ENCODE measurements at regions not wholly inside any gene's neighbourhood (a gene's known extent, or its start where the extent isn't known, plus 50 kb on each side); places are given as distances from the start of the nearest gene placed in this dataset.

DNA sequence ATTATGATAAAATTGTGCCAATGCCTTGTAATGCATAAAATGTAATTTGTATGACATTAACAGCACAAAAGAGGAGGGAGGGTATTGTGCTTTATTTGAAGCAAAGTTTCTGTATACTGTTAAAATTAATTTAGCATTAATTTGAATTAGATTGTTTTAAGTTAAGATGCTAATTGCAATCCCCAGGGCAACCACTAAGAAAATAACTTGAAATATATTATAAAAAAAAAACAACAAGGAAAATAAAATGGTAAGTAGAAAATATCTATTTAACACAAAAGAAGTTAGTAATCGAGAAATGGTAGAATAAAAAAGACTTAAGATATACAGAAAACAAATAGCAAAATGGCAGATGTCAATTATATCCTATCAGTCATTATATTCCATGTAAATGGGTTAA, 131.4 kb upstream of the KAZN start:
- no peak for ATAC-seq
- Mint-ChIP-seq H3K27ac (no peak overlapping the region), H3K4me3 (no peak overlapping the region), H3K9me3 (no peaks in the 10 kb centered on the region), H3K4me1 (no peaks in the 10 kb centered on the region), H3K27me3 (peaks cover 20% of the 10 kb centered on the region)
- no peak for DNase-seq

DNA sequence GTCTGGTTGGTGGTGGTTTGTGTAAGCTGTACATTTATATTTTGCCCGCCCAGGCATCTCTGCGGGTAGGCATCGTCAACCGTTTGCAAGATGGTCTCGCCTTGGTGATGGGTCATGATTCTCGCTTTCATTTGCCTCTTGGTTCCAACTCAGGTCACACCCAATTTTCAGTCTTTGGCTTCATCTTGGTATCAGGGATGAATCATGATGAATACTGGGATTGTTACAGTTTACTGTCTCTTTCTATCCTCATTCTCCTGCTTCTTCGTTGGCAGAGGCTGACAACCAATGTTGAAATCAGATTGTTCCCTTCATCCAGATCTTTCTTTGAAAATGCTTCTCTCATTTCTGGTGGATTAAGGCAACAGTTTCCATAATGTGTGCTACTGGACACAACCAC, 129.7 kb upstream of the KAZN start:
- Mint-ChIP-seq H3K27me3 (peaks cover 5% of the 10 kb centered on the region), H3K4me3 (no peak overlapping the region), H3K27ac (no peak overlapping the region), H3K9me3 (no peaks in the 10 kb centered on the region), H3K4me1 (no peaks in the 10 kb centered on the region)
- no peak for DNase-seq
- no peak for ATAC-seq

DNA sequence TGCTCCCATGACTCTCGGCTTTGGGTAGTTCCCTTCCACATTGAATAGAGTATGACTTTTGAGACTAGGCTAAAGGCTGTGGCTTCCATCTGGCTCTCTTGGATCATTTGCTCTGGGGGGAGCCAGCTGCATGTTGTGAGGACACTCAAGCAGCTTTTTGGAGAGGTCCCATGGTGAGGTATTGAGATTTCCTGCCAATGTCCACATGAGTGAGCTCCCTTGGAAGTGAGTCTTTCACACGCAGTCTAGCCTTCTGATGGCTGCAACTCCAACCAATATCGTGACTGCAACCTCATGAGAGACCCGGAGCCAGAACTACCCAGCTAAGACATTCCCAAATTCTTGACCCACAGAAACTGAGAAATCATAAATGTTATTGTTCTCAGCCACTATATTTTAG, 127.7 kb upstream of the KAZN start:
- H3K9me3 Mint-ChIP-seq: peaks cover 0 to 5% of the 10 kb centered on the region in 2 donors
- no peak overlapping the region for H3K4me3 Mint-ChIP-seq
- no peaks in the 10 kb centered on the region for H3K4me1 Mint-ChIP-seq
- DNase-seq (no peak), ATAC-seq (no peak)
- H3K27me3 Mint-ChIP-seq: no peaks in the 10 kb centered on the region
- no peak overlapping the region for H3K27ac Mint-ChIP-seq

DNA sequence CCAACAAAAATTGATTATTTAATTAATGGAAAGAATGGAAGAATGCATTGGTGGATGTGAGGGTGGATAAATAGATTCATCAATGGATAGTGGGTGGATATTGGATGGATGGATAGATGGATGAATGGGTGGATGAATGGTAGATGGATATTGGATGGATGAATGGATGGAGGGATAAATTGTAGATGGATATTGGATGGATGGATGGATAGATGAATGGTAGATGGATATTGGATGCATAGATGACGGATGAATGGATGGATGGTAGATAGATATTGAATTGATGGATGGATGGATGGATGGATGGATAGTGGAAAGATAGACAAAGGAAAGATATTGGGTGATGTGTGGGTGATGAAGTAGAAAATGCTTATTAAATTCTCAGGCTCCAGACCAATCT, 123.6 kb upstream of the KAZN start:
- Mint-ChIP-seq H3K4me1 (no peaks in the 10 kb centered on the region), H3K9me3 (peaks cover 0 to 5% of the 10 kb centered on the region in 2 donors), H3K27ac (no peak overlapping the region), H3K27me3 (no peaks in the 10 kb centered on the region), H3K4me3 (no peak overlapping the region)
- ATAC-seq: no peak
- no peak for DNase-seq

DNA sequence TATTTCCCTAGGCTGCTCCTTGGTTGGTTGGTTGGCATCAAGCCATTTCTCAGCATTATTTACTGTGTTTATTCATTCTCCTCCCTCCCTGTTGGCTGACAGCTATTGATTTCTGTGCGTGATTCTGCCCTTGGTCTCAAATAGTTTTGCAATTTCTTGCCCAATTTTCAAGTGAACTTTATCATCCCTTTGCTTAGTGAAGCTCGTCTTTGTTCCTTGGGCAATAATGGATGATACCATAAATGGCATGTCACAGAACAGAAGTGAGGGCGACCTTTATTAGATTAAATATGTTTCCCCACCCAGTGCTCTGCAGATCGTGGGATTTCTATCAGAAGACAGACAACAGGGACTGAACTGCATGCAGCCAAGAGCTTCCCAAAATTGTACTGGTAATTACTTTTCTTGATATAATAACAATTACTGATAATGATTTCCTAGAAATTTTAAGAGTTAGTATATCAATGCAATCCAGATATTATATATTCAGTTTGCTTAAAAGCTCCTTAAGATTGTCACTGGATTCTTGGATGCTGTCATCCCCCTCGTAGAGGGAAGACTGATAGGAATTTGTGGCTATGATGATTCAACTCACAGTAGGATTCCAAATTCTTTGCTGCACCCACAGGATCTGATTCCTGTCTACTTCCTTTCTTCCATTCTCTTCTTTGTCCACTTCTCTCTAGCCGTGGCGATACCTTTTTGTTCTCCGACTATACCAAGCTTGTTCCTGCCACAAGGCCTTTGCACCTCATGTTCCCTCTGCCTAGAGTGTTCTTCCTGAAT, 122.1 kb upstream of the KAZN start:
- no peak for ATAC-seq
- no peaks in the 10 kb centered on the region for H3K27me3 Mint-ChIP-seq
- H3K27ac Mint-ChIP-seq: no peak overlapping the region
- no peaks in the 10 kb centered on the region for H3K4me1 Mint-ChIP-seq
- H3K9me3 Mint-ChIP-seq: peaks cover 0 to 5% of the 10 kb centered on the region in 2 donors
- DNase-seq: no peak
- no peak overlapping the region for H3K4me3 Mint-ChIP-seq

DNA sequence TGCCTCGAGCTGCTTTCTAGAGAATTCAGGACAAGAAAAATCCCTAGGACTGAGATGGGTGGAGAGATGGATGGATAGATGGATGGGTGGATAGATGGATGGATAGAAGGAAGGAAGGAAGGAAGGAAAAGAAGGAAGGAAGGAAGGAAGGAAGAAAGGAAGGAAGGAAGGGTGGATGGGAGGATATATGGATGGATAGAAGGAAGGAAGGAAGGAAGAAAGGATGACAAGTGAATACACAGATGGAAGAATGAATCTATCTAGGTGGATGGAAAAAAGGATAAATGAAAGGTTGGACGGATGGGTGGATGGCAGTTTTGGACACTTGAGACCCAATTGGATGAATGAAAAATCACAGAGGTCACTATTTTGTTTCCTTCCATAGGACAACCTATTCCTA, 120.4 kb upstream of the KAZN start:
- Mint-ChIP-seq H3K9me3 (peaks cover 0 to 5% of the 10 kb centered on the region in 2 donors), H3K27ac (no peak overlapping the region), H3K4me3 (no peak overlapping the region), H3K27me3 (no peaks in the 10 kb centered on the region), H3K4me1 (no peaks in the 10 kb centered on the region)
- DNase-seq (no peak), ATAC-seq (no peak)

DNA sequence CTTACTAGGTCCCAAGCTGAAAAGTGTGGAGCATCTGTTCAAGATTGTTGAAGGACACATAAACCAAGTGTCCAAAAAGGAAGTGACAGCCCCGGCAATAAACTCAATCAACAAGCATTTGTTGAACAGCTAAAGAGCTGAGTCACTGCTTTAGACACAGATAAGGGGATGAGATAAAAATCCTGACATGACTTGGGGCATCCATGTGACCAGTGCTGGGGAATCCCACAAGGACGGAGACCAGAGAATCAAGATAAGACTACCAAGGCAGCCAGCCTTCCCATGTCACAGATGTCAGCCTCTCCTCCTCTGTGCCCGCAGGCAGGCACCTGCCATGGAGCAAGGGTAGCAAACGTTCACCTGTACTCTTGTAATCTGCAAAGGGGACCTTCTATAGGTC, 118.6 kb upstream of the KAZN start:
- H3K4me1 Mint-ChIP-seq: no peaks in the 10 kb centered on the region
- H3K27me3 Mint-ChIP-seq: no peaks in the 10 kb centered on the region
- DNase-seq (no peak), ATAC-seq (no peak)
- H3K4me3 Mint-ChIP-seq: no peak overlapping the region
- no peak overlapping the region for H3K27ac Mint-ChIP-seq
- H3K9me3 Mint-ChIP-seq: peaks cover 0 to 2% of the 10 kb centered on the region in 2 donors

DNA sequence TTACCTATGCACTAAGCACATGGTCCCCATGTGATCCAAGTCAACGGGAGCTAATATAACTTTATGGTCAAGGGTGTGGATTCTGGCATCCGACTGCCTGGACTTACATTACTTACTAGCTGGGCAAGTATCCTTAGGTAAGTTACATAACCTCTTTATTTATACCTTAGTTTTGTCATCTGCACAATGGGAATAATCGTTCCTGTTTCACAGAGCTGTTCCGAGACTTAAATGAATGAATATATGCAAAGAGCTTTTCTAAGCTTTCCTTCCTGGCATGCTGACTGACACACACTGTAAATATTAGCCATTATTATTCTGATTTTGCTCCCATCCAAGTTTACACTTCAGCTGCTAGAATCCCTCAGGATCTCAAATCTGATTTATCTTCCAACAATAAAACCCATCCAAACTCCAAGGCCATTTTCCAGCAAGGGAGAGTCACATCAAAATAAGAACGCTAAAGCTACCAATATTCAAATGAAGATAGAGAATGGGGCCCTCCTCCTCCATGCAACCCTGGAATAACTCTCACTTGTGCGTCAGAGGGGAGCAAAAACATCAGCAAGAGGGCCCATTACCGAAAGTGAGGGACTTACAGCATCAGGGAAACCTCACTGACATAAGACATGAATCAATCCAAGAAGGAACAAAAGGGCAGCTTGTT, 115.6 kb upstream of the KAZN start:
- Mint-ChIP-seq H3K27me3 (no peaks in the 10 kb centered on the region), H3K9me3 (no peaks in the 10 kb centered on the region), H3K27ac (no peak overlapping the region), H3K4me3 (no peak overlapping the region), H3K4me1 (no peaks in the 10 kb centered on the region)
- ATAC-seq (no peak), DNase-seq (no peak)

DNA sequence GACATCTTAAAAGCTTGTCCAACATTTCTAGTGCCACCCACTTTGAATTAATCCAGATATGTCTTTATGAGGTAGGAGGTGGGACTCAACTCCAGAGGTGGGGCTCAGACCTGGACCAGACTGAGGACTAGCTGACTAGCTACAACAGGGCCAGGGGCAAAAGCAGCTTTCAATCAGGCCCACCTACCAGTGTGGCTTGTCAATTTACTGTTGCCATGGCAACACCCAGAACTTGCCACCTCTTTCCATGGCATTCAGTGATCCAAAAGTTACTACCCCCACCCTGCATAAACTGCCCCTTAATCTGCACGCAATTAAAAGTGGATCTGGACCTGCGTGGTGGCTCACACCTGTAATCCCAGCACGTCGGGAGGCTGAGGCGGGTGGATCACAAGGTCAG, 113.2 kb upstream of the KAZN start:
- Mint-ChIP-seq H3K27me3 (no peaks in the 10 kb centered on the region), H3K27ac (no peak overlapping the region), H3K4me3 (no peak overlapping the region), H3K9me3 (no peaks in the 10 kb centered on the region), H3K4me1 (no peaks in the 10 kb centered on the region)
- ATAC-seq (no peak), DNase-seq (no peak)

DNA sequence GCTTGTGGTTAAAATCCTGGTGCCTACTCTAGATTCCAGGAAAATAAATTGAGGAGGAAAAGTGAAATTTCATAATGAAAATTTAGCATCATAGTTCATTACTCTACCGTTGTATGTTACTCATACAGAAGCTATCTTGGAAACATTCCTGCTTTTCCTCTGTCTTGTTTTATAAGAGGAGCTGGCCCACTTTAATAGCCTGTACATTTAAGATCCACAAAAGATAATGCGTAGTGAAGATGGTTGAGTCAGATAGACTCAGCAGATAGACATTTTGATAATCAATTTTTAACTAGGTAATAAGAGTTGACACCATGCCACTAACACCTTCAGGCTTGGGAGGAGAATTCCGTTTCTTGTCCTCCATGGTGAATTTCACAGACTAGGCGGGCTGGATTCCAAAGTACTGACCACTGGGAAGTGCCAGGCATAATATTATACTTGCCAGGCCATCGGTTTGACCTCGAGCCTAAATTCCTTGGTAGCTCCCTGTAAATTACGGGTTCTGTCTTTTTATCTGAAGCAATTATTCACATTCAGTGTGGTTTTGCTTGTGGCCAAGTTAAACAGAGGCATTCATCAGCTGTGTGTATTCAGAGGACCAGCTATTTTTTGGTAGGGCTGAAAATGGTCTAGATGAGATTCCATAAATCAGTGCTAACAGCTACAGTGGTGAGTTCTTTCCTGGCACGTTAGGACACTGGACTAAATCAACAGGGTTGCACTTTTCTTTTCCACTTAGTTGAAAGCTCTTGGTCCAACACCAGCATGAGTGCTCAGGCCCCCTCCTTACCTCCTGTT, 111.9 kb upstream of the KAZN start:
- Mint-ChIP-seq H3K4me3 (no peak overlapping the region), H3K27me3 (no peaks in the 10 kb centered on the region), H3K9me3 (no peaks in the 10 kb centered on the region), H3K27ac (no peak overlapping the region), H3K4me1 (no peaks in the 10 kb centered on the region)
- DNase-seq (no peak), ATAC-seq (no peak)

DNA sequence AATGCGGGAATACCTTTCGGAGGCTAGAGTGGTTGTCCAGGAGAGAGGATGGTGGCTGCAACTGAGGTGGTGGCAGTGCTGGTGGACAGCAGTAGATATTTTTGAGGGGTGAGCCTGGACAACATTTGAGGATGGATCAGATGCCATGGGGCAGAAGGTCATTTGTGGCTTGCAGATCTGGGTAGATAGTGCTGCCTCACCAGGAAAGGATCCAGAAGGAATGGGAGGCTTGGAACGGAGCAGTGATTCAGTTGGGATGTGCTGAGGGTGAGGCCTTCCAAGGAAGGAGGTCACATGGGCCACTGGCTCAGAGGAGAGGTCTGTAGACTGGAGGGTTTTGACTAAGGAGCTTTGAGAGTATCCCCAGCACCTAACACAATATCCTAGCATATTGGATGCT, 110.8 kb upstream of the KAZN start:
- no peaks in the 10 kb centered on the region for H3K4me1 Mint-ChIP-seq
- H3K27me3 Mint-ChIP-seq: no peaks in the 10 kb centered on the region
- ATAC-seq: no peak
- H3K9me3 Mint-ChIP-seq: no peaks in the 10 kb centered on the region
- no peak for DNase-seq
- no peak overlapping the region for H3K27ac Mint-ChIP-seq
- no peak overlapping the region for H3K4me3 Mint-ChIP-seq

DNA sequence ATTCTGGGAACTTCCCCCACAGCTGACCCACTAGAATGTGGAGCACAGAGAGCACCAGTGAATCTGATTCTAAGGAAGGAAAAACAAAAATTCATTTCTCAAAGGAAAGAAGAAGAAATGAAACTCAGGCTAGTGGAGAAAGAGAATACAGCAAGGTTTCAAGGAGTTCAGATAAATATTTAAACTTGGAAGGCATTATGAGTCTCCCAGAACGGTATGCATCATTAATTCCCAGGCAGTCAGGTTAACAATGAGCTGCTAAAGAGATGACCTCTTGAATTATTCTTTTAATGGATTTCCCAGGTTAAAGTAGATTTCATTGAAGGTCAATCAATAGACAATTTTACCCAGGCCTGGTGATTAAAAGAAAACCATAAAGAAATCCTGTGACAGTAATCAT, 103.6 kb upstream of the KAZN start:
- no peak for ATAC-seq
- no peak overlapping the region for H3K27ac Mint-ChIP-seq
- H3K4me1 Mint-ChIP-seq: no peaks in the 10 kb centered on the region
- no peak for DNase-seq
- H3K9me3 Mint-ChIP-seq: no peaks in the 10 kb centered on the region
- H3K27me3 Mint-ChIP-seq: peaks cover 40% of the 10 kb centered on the region
- no peak overlapping the region for H3K4me3 Mint-ChIP-seq

DNA sequence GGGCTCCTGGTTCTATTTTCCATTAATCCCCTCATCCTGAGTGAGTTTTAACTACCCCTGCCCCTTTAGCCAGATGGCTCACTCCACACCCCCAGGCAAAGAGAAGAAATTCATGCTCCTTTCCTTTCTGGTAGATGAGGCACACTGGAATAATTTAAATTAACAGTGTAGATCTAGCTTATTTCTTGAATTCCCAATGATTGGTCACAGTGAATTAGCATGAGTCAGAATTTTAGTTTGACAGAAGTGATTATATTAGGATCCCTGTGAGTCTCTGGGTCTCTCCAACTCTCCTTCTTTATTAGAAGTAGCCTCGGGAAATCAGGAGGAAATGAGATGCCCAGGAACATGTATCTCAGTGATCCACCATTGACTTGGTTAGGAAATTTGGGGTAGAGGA, 103.1 kb upstream of the KAZN start:
- Mint-ChIP-seq H3K27me3 (peaks cover 44% of the 10 kb centered on the region), H3K4me3 (no peak overlapping the region), H3K27ac (no peak overlapping the region), H3K9me3 (no peaks in the 10 kb centered on the region), H3K4me1 (no peaks in the 10 kb centered on the region)
- no peak for DNase-seq
- no peak for ATAC-seq

DNA sequence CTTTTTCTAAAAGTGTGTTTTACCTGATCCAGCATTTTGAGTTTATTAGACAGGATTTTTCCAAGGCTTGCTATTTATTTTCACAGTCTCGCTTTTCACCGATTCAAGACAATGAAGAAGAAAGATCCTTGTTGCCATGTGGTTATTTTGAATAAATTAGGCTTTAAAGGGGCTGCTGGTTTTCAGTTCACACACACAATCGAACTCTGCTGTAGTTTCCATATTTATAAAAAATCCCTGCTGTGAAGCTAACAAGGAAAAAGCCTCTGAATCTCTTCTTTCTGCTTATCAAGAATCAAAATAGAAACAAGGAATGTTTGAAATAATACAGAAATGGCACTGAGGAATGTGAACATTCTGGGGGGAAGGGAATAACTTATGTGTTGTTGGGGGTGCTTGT, 102.5 kb upstream of the KAZN start:
- Mint-ChIP-seq H3K27me3 (peaks cover 48% of the 10 kb centered on the region), H3K27ac (no peak overlapping the region), H3K4me3 (no peak overlapping the region), H3K4me1 (no peaks in the 10 kb centered on the region), H3K9me3 (no peaks in the 10 kb centered on the region)
- no peak for ATAC-seq
- DNase-seq: no peak

DNA sequence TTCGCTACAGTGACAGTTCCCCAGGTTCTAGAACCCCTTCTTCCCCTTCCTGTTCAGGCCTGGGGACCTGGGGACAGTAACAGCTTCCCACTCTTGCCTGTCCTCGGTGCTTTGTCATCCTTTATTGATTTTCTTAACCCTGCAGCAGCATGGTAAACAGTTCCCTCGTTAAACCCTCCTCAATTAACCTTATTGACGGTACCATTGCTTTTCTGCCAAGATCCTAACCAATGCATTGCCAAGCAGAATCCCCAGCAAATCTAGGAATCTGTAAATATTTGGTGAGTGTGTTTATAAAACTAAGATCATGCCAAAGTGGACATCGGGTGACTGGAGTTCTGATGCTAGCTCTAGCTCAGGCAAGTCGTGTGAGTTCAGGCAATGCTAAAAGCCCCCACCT, 99.6 kb upstream of the KAZN start:
- Mint-ChIP-seq H3K9me3 (no peaks in the 10 kb centered on the region), H3K4me3 (no peak overlapping the region), H3K27me3 (peaks cover 43% of the 10 kb centered on the region), H3K27ac (no peak overlapping the region), H3K4me1 (no peaks in the 10 kb centered on the region)
- ATAC-seq (no peak), DNase-seq (no peak)
